ENCODE measurements at regions not wholly inside any gene's neighbourhood (a gene's known extent, or its start where the extent isn't known, plus 50 kb on each side); places are given as distances from the start of the nearest gene placed in this dataset.

GRCh38 chr21:15324542-15324941 is 259.7 kb upstream of the NRIP1 start:
- TF ChIP-seq ZFX (IDR thresholded peaks at IDR 0.05; ENCODE audit: borderline replicate concordance), result no peak
- no peak overlapping the region for H3K27ac ChIP-seq

DNA sequence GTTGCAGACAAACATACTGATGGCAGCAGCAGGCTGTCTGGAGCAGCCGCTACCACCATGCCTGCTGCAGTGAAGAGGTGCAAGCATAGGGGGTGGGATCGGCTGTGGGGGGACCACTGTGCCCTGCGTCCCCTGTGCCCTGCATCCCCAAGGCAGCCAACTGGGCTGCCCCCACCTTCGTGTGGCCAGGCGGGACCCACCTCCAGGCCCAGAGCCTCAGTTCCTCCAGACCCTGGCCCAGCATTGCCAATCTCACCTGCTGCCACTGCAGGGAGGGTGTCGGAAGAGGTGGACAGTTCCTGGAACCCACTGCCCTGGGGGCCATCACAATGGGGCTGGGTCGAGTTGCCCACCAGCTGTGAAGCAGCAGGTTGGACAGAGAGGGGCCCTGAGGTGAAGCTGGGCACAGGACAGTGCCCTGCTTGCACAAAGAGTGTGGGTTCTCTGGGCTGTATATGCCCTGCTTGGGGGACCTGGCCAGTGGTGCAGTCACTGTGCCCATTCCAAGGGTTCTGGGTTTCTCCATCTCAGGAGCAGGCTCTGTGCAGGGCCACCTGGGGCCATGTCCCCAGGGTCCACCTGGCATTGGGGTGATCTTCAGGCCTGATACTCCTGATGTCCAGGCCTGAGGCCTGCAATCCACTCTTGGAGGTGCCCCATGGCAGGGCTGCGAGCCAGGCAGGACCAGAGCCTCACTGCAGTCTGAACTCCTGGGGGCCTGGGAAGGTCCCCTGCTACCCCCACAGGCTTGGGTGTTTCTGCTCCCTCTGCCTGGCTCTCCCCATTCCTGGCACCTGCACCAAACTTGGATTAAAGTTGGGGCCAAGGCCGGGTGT is 261.4 kb upstream of the NRIP1 start:
- TF ChIP-seq CTCF (IDR thresholded peaks at IDR 0.05) (no peak), ZFX (IDR thresholded peaks at IDR 0.05; ENCODE audit: borderline replicate concordance) (no peak)
- no peak overlapping the region for H3K27ac ChIP-seq

- TF ChIP-seq ZFX (IDR thresholded peaks at IDR 0.05; ENCODE audit: borderline replicate concordance) (no peak), CTCF (IDR thresholded peaks at IDR 0.05) (no peak)
- H3K27ac ChIP-seq, result no peak overlapping the region
These were observed 263.0 kb upstream of the NRIP1 start for GRCh38 chr21:15327637-15328265.

DNA sequence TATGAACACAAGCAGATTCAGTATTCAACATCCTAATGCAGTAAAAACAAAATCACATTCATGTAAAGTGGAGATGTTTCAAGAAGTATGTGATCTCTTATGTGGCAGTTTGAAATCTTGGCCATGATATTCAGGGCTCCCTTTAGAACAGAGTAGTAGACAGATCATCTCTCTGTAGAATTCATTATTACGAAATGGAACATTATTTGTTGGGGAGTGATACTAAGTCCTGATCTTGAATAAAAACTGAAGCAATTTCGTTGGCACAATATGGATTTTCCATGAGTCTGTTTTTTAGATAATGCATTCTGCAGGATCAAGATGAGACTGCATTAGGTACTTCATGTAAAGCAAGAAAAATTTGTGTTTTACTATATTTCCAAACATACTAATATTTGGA is 264.4 kb upstream of the NRIP1 start:
- TF ChIP-seq ZFX (IDR thresholded peaks at IDR 0.05; ENCODE audit: borderline replicate concordance) (no peak), CTCF (IDR thresholded peaks at IDR 0.05) (no peak)
- H3K27ac ChIP-seq, result no peak overlapping the region

GRCh38 chr21:15330872-15331271 is 266.1 kb upstream of the NRIP1 start:
- H3K27ac ChIP-seq, result no peak overlapping the region
- no peak for TF ChIP-seq CTCF (IDR thresholded peaks at IDR 0.05)
- no peak for TF ChIP-seq ZFX (IDR thresholded peaks at IDR 0.05; ENCODE audit: borderline replicate concordance)

DNA sequence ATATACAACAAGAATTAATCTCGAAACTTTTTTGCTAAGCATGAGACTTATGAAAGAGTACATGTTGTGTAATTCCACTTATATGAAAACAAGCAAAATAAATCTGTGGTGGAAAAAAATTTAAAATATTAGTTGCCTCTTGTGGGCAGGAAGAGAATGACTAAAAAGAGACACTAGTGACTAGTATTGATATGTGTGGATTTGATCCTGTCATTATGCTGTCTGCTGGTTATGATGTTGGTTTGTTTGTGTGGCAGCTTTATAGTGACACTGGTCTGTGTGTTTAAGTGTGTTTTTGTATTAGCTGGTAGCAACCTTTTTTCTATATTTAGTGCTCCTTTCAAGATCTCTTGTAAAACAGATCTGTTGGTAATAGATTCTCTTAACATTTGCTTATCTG is 267.8 kb upstream of the NRIP1 start:
- TF ChIP-seq ZFX (IDR thresholded peaks at IDR 0.05; ENCODE audit: borderline replicate concordance) (no peak), CTCF (IDR thresholded peaks at IDR 0.05) (no peak)

DNA sequence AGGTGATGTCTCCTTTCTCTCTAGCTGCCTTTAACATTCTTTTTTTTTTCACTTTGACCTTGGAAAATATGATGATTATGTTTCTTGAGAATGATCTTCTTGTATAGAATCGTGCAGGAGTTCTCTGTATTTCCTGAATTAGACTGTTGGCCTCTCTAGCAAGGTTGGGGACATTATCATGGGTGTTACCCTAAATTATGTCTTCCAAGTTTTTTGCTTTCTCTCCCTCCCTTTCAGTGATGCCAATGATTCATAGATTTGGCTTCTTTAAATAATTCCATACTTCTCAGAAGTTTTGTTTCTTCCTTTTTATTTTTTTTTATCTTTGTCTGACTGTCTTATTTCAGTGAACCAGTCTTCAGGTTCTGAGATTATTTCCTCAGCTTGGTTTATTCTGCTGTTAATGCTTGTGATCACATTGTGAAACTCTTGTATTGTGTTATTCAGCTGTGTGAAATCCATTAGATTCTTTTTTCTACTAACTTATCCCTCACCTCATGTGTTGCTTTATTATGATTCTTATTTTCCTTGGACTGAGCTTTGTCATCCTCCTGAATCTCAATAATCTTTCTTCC is 268.4 kb upstream of the NRIP1 start:
- H3K27ac ChIP-seq, result no peak overlapping the region
- TF ChIP-seq CTCF (IDR thresholded peaks at IDR 0.05), result no peak
- no peak for TF ChIP-seq ZFX (IDR thresholded peaks at IDR 0.05; ENCODE audit: borderline replicate concordance)

More for the DNA sequence above, 267.8 kb upstream of the NRIP1 start:
- no peak overlapping the region for H3K27ac ChIP-seq
